ENCODE measurements at regions not wholly inside any gene's neighbourhood (a gene's known extent, or its start where the extent isn't known, plus 50 kb on each side); places are given as distances from the start of the nearest gene placed in this dataset.
"Not testable (repeated sequence)": the region's sequence is repeated elsewhere in the genome, so short reads cannot be mapped to it uniquely, and the experiment has no call there.

DNA sequence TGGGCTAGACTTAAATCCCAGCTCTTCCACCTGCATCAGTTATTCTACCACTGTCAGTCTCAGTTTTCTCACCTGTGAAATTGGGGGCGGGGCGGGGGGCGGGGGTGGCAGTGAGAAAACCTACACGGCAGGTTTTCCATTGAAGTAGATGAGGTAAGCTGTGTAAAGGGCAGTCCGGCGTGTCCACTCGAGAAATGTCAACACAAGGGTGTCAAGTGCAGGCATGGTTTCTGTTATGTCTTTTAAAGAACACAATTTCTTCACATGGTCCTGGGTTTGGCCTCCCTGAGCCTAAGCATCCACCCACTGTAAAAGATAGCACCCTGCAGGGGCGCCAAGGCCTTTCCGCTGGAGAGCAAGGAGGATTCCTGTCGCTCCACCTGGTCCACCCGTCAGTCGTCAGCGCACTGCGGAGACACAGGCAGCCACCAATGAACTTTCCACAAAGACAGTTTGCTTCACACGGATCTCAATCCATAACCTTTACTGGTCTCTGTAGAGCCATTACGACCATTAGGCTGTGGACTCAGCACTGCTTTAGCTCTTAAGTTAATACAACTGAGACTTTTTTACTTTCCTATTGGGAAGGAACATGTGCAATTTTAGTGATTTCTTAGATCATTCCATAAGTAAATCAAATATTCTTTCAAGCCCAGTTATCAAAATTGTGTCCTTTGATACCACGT lies 99.5 kb upstream of the FOXB1 start:
- DNase-seq (ENCODE audit: low read depth in 3 of 3, low spot score in 1 of 3) = no peak

DNA sequence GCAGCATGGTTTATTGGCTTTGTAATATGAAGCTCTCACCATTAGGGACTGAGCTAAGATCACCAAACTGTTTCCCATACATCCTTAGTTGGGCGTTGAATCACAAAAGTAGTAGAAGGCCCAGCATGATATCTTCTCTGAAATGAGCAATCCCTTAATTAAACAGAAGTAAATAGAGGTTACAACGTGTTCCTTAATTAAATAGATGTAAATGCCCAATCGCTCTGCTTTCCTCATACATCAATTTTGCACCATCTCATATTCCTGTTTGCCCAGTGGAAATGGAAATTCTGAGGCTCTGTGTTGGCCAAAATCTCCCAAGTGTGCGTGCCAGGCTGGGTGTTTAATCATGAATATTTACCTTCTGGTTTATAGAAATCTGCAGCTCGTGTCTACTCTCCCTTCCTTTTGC lies 107.4 kb upstream of the FOXB1 start:
- no peak for DNase-seq (ENCODE audit: low read depth in 3 of 3, low spot score in 1 of 3)

- no peak for DNase-seq (ENCODE audit: low read depth in 3 of 3, low spot score in 1 of 3)
These were observed 109.3 kb upstream of the FOXB1 start for GRCh38 chr15:59894835-59895234.

GRCh38 chr15:59892985-59893384 lies 111.1 kb upstream of the FOXB1 start:
- DNase-seq (ENCODE audit: low read depth in 3 of 3, low spot score in 1 of 3) = no peak

DNA sequence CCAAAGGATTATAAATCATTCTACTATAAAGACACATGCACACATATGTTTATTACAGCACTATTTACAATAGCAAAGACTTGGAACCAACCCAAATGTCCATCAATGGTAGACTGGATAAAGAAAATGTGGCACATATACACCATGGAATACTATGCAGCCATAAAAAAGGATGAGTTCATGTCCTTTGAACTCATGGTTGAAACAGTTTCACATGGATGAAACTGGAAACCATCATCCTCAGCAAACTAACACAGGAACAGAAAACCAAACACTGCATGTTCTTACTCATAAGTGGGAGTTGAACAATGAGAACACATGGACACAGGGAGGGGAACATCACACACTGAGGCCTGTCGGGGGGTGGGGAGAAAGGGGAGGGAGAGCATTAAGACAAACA lies 116.2 kb upstream of the FOXB1 start:
- DNase-seq (ENCODE audit: low read depth in 3 of 3, low spot score in 1 of 3) = not testable (repeated sequence)

GRCh38 chr15:59887211-59887610 lies 116.9 kb upstream of the FOXB1 start:
- DNase-seq (ENCODE audit: low read depth in 3 of 3, low spot score in 1 of 3) = no peak

GRCh38 chr15:59886441-59886840 lies 117.7 kb upstream of the FOXB1 start:
- no peak for DNase-seq (ENCODE audit: low read depth in 3 of 3, low spot score in 1 of 3)

DNA sequence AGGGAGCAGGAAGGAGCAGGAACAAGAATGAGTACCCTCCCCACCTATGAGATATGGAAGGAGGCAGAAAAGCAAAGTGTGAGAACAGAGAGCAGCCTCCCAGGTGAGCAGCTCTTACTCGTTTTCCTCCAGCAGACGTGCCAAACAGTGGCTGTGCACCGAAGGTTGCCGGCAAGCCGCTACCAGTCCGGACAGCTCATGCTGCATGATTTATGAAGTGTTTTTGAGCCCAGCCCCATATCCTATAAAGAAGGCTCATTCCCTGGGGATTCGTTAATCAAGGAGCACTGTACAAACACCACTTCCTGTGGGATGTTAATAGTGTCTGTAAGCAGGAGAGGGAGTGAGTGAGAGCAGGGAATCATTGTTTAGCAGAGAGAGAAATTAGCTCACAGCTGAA lies 118.3 kb upstream of the FOXB1 start:
- DNase-seq (ENCODE audit: low read depth in 3 of 3, low spot score in 1 of 3) = no peak

DNA sequence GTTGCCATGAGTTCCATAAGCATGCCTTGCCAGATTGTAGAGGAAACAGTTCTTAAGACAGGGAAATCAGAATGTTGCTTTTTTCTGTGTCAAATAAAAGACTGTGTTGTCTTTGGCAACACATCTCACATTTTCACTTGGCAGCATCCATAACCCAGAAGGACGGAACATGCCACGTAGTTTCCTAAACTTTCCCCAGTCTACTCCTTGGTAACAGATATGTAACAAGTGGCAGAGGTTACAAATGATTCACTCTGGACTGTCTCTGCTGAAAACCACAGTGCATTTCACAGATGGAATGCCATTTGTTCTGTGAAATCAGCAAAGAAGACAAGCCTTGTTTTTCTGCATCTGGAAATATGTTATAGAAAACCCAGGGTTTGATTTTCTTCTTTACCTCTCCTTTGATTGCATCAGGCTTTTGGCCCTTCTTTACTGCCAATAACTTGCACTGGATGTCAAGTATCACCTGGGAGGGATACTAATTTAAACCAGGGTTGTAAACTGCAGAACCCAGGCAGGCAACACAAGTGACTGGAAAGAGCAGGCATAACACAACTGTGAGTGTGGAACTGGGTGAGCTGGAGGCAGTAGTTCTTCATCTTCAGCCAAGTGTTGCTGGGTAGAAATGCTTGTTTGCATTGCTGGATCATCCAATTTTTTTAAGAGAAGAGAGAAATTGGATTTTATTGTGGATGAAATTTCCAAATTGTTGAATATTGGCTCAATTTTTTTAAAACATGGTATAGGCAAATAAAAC lies 124.4 kb upstream of the FOXB1 start:
- no peak for DNase-seq (ENCODE audit: low read depth in 3 of 3, low spot score in 1 of 3)

- no peak for DNase-seq (ENCODE audit: low read depth in 3 of 3, low spot score in 1 of 3)
These were observed 128.0 kb upstream of the FOXB1 start for GRCh38 chr15:59876140-59876539.

DNA sequence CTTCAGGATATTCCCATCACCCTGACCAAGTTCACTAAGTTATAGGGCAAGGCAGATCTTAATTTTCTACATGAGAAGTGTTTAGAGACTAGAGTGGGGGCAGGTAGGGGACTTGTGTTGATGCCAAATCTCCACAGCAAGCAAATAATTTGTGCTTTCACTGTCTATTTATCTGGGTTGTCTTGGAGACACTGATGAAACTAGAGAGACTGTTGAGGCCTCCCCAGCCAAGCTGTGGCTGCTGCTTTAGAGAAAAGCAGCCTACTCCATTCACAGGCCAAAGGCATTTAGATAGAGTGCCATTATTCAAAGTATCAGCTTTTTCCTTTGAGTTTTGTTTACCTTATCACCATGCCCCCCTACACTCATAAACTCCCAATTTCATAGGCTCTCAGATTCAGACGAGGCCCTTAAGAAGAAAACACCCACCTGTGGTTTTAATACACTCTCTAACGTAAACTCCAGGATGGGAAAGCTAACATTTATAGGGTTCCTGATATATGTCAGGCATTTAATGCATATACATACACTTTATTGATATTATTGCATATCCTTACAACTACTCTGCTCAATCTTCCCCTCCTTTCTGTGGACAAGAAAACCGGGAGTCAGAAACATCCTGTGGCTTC lies 130.4 kb upstream of the FOXB1 start:
- DNase-seq (ENCODE audit: low read depth in 3 of 3, low spot score in 1 of 3) = no peak

- DNase-seq (ENCODE audit: low read depth in 3 of 3, low spot score in 1 of 3) = no peak
These were observed 136.8 kb upstream of the FOXB1 start for GRCh38 chr15:59867086-59867855.

GRCh38 chr15:59866642-59867041 lies 137.5 kb upstream of the FOXB1 start:
- no peak for DNase-seq (ENCODE audit: low read depth in 3 of 3, low spot score in 1 of 3)

DNA sequence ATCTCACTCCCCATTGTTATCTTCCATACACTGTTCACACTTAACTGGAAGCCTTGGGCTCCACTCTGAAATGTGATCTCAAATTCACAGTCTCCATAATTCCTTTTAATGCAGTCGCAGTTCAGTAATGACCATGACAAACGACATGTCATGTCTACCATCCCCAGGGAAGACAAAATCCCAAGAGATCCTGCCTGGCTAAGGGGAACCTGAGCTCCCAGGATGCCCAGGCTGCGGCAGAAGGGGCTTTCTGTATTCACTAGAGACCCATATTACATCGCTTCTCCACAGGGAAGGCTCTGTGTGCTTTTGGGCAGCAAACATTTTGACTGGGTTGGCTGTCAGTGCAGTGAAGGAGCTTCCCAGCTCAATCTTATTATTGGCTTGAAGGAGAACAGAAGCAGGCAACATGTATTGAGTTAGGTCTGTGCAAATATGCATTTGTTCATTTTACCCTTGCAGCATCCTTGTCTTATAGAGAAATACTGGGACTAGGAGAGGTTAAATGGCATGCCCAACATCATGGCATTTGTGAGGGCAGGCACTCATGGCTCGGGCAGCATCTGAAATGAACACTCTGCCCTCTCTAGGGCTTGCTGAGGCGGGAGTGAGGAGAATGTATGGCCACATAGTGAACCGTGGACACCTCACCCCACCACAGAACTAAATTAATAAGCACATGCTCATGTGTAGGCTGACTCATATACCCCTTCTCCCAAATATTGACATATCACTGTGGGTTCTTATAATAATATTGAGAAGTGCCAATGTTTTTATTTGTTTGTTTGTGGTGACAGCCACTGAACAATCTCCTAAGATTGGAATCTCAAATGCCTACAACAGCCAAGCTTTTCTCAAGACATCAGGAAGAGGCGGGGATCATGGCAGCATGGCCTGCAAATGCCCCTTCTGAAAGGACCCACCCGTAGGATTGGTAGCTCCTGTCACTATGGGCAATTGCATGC lies 141.6 kb upstream of the FOXB1 start:
- no peak for DNase-seq (ENCODE audit: low read depth in 3 of 3, low spot score in 1 of 3)

- DNase-seq (ENCODE audit: low read depth in 3 of 3, low spot score in 1 of 3) = no peak
These were observed 156.1 kb upstream of the FOXB1 start for GRCh38 chr15:59847968-59848367.

DNA sequence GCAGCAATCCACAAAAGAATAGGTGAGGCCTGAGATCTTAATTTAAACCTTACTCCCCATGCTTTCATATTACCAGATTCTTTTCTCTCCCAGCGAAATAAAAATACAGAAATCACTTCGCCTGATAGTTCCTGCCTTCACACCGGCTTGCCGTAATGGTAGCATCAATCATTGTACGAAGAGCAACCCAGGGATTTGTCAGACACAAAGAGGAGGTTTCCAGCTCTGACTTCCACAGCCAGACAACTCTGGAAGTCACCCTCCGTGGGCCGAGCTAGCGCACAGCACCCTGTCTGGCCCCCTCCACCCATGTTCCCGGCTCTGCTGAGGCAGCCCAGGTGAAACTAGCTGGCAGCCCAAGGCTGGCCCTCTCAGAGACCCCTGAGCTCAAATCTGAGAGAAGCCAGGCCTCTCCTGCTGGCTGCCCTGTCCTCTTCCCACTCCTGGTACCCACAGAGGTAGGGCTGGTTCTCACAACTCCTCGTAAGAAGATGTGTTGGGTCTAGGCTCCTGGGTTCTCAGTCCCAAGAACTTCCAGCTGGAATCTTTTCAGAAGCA lies 156.9 kb upstream of the BNIP2 start:
- no peak for DNase-seq (ENCODE audit: low read depth in 3 of 3, low spot score in 1 of 3)

DNA sequence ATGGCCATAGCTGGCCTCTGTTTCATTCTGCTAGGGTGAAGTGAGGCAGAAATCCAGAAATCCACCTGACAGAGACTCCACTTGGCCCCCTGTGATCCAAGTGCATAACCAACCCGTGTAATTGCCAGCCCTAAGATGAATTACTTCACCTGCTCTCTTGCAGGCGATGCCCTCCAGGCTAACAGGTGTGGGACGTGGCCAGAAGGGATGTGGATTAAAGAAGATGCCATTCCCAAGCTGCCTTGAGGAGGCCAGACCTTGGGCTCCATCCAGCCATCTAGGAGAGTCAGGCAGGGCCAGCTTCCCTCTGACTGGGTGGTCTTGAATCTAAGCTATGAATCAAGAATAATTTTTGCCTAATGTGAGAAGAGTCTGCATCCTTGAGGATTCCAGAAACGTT lies 154.5 kb upstream of the BNIP2 start:
- no peak for DNase-seq (ENCODE audit: low read depth in 3 of 3, low spot score in 1 of 3)

GRCh38 chr15:59841036-59841435 lies 151.9 kb upstream of the BNIP2 start:
- DNase-seq (ENCODE audit: low read depth in 3 of 3, low spot score in 1 of 3) = no peak

GRCh38 chr15:59839906-59840305 lies 150.8 kb upstream of the BNIP2 start:
- no peak for DNase-seq (ENCODE audit: low read depth in 3 of 3, low spot score in 1 of 3)

DNA sequence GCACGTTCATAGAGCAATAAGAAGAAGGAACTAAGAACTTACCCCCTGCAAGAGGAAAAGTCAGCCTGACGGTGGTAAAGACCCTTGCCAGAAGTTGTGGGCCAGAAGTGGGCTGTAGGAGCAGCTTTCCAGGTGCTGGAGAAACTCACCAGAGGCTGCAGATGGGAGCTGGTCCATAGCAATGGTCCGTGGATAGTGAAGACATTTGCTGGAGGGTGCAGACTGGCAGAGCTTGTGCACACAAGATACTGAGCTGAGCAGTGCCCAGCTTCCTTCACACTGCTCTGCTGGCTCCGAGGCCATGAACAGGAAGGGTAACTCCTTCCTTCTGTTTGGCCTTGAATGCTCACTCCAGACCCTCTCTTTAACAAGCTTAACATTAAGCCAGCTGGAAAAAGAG lies 149.8 kb upstream of the BNIP2 start:
- no peak for DNase-seq (ENCODE audit: low read depth in 3 of 3, low spot score in 1 of 3)
